Kidney (tissue), 13 donors: ENCODE measurements at regions not wholly inside any gene's neighbourhood (a gene's known extent, or its start where the extent isn't known, plus 50 kb on each side); places are given as distances from the start of the nearest gene placed in this dataset.
"Not testable (repeated sequence)": the region's sequence is repeated elsewhere in the genome, so short reads cannot be mapped to it uniquely, and the experiment has no call there.

Experiments
- DNase-seq, 5 donors: peaks; one replicate each; pipeline ENCODE4 v3.0.0-alpha.2; 2013 to 2020
- FAIRE-seq: peaks from 2 replicates; lab custom pipeline; 2012; peaks lifted over from hg19 to GRCh38; lab: Jason Lieb, UNC
- H3K27ac ChIP-seq, 2 donors: one replicate each; pipeline ENCODE4 v1.7.0; 2013; ENCODE audit warnings: low read depth in 2 of 2, low read length in 2 of 2, inconsistent platforms in 1 of 2
- H3K27me3 ChIP-seq: one replicate; pipeline ENCODE4 v1.7.1; 2013; ENCODE audit warnings: low read length, inconsistent platforms; ENCODE audit not compliant: control insufficient read depth, insufficient read depth
- H3K36me3 ChIP-seq, 3 donors: one replicate each; pipeline versions ENCODE4 v1.7.0 to v1.7.1; 2013; ENCODE audit warnings: low read length in 3 of 3, control low read depth in 1 of 3, inconsistent platforms in 1 of 3; ENCODE audit not compliant: insufficient read depth in 3 of 3, control insufficient read depth in 2 of 3
- H3K4me1 ChIP-seq, 3 donors: one replicate each; pipeline versions ENCODE4 v1.7.0 to v1.7.1; 2013; ENCODE audit warnings: low read length in 3 of 3, inconsistent platforms in 1 of 3, low read depth in 1 of 3; ENCODE audit not compliant: control insufficient read depth in 2 of 3, insufficient read depth in 2 of 3
- H3K4me3 ChIP-seq, 3 donors: one replicate each; pipeline versions ENCODE4 v1.7.0 to v1.8.1; 2013; ENCODE audit warnings: low read length in 3 of 3, control low read depth in 1 of 3, inconsistent platforms in 1 of 3
- H3K9ac ChIP-seq, 3 donors: one replicate each; pipeline versions ENCODE4 v1.7.0 to v1.7.1; 2013; ENCODE audit warnings: low read length in 3 of 3, control low read depth in 1 of 3, inconsistent platforms in 1 of 3
- H3K9me3 ChIP-seq, 3 donors: one replicate each; pipeline versions ENCODE4 v1.7.0 to v1.7.1; 2013; ENCODE audit warnings: low read length in 3 of 3, control low read depth in 1 of 3, inconsistent platforms in 1 of 3; ENCODE audit not compliant: control insufficient read depth in 2 of 3, insufficient read depth in 1 of 3
- CTCF ChIP-seq: IDR thresholded peaks from 3 replicates; pipeline ENCODE4 v1.5.1; 2012; ENCODE audit warnings: mild to moderate bottlenecking, moderate library complexity, borderline replicate concordance; ENCODE audit not compliant: insufficient read depth; ENCODE audit errors: extremely low read depth
- intact Hi-C: fragments of 100-400 bp; cut with DNase I; formaldehyde crosslinking; loops from one replicate; pipeline ENCODE4 v1.11.1; 2022
- donor health status: control.
- donor health status: control.
- donor health status: control.
- donor health status: control.
- donor health status: control.
- donor health status: DM: yes; HTN: yes; CAD: no.
- donor health status: Normal renal cell carcinoma (clear cell type).

- H3K27ac ChIP-seq, H3K4me3 ChIP-seq, H3K9ac ChIP-seq, H3K9me3 ChIP-seq, FAIRE-seq, H3K36me3 ChIP-seq, DNase-seq, H3K4me1 ChIP-seq, H3K27me3 ChIP-seq, intact Hi-C loops: not testable (repeated sequence)
Observed at GRCh38 chr10:46095943-46096342, 49.9 kb upstream of the MSMB start.

GRCh38 chr10:46096446-46096845 is 50.4 kb upstream of the MSMB start:
- no peak for FAIRE-seq
- intact Hi-C loops, result no loop called here
- no peak overlapping the region for H3K9ac ChIP-seq

DNA sequence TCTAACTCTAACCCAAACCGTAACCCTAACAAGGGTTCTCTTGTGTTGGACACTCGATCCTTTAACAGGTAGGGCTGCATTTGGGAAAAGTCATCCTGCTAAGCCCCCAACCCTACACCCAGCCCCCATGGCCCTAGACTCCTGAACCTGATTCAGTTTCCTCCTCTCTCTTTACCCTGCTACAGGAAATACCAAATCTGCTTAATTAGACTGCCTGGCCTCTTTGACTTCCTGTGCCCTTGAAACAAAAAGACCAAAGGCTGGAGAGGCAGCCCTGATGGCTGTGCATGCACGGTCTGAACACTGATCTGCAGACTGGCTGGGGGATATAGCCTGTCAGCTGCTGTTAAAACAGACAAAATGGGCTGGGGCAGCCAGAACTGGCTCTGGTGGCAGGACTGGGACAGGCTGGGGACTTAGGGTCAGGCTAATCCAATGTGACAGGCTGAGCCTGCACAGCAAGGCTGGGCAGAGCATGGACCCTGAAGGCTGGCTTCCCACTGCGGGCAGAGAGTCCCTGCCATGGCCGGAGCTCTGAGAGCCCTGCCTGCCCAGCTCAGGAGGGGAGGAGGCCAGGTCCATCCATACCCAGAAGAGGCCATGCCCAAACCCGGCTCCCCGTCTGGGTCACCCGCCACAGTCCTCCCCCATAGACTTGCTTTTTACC is 51.0 kb upstream of the MSMB start:
- TF ChIP-seq CTCF, result no peak
- no peak overlapping the region for H3K4me3 ChIP-seq
- no peak overlapping the region for H3K9ac ChIP-seq
- H3K27me3 ChIP-seq, result no peaks in the 10 kb centered on the region
- H3K4me1 ChIP-seq, result no peaks in the 10 kb centered on the region
- intact Hi-C loops, result no loop called here
- H3K27ac ChIP-seq, result no peak overlapping the region
- DNase-seq, result peak in 1 of 5 donors; percentile 25
- FAIRE-seq, result no peak
- H3K9me3 ChIP-seq, result no peaks in the 10 kb centered on the region
- H3K36me3 ChIP-seq, result no peaks in the 10 kb centered on the region

More at GRCh38 chr10:46096446-46096845, 50.4 kb upstream of the MSMB start:
- no peak overlapping the region for H3K4me3 ChIP-seq
- no peak for DNase-seq
- no peaks in the 10 kb centered on the region for H3K27me3 ChIP-seq
- no peaks in the 10 kb centered on the region for H3K4me1 ChIP-seq
- no peaks in the 10 kb centered on the region for H3K9me3 ChIP-seq
- no peaks in the 10 kb centered on the region for H3K36me3 ChIP-seq
- H3K27ac ChIP-seq, result no peak overlapping the region
- no peak for TF ChIP-seq CTCF

DNA sequence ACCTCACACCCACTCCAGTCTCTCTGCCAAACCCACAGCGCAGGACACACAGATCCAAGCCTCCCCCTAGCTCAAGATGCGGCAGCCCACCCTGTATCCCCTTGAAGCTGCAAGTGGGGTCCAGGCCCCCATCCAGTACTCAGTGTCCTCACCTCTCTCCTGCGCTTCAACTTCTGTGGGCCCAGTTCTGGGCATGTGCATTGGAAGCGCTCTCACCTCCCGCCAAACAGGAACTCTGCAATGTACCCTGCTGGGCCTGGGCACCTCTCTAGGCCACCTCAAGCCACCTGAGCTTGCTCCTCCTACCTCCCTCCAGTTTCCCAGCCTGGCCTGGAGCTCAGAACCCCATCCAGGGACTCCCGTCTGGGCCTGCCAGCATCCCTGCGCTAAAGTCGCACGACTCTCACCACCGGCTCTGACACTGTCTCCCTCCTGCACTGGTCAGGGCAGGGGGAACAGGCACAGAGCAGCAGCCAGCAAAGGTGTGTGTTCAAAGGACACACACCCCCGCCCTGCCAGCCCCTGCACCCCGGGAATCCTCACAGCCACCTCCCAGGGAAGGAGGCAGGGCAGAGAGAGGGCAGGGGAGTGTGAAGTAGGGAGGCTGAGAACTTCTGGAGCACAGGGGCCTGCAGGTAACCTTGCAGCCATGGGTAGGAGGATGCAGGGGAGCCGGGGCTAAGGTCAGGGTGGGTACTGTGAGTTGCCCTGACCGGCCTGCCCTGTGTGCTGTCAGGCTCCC is 51.7 kb upstream of the MSMB start:
- no peak for TF ChIP-seq CTCF
- Histone ChIP-seq H3K27me3 (no peaks in the 10 kb centered on the region), H3K36me3 (no peaks in the 10 kb centered on the region), H3K9ac (no peak overlapping the region), H3K4me1 (no peaks in the 10 kb centered on the region), H3K9me3 (no peaks in the 10 kb centered on the region), H3K4me3 (no peak overlapping the region), H3K27ac (no peak overlapping the region)
- DNase-seq (no peak), FAIRE-seq (no peak)
- intact Hi-C loops, result no loop called here
